IPS-18a (cell line): ENCODE measurements at regions not wholly inside any gene's neighbourhood (a gene's known extent, or its start where the extent isn't known, plus 50 kb on each side); places are given as distances from the start of the nearest gene placed in this dataset.
"Not testable (repeated sequence)": the region's sequence is repeated elsewhere in the genome, so short reads cannot be mapped to it uniquely, and the experiment has no call there.

Experiments
- H3K27ac ChIP-seq: one replicate; pipeline ENCODE4 v1.5.1; 2013; ENCODE audit warnings: low read length
- H3K27me3 ChIP-seq: one replicate; pipeline ENCODE4 v1.6.1; 2013; ENCODE audit warnings: mild to moderate bottlenecking, low read length; ENCODE audit not compliant: control insufficient read depth, insufficient read depth
- H3K36me3 ChIP-seq: one replicate; pipeline ENCODE4 v1.6.1; 2013; ENCODE audit warnings: low read depth, low read length; ENCODE audit not compliant: control insufficient read depth
- H3K4me1 ChIP-seq: one replicate; pipeline ENCODE4 v1.6.1; 2013; ENCODE audit warnings: low read depth, low read length; ENCODE audit not compliant: control insufficient read depth
- H3K4me3 ChIP-seq: one replicate; pipeline ENCODE4 v1.5.1; 2013; ENCODE audit warnings: low read length
- H3K9ac ChIP-seq: one replicate; pipeline ENCODE4 v1.6.1; 2013; ENCODE audit warnings: mild to moderate bottlenecking, low read length, moderate library complexity
- H3K9me3 ChIP-seq: one replicate; pipeline ENCODE4 v1.6.1; 2013; ENCODE audit warnings: low read depth, low read length; ENCODE audit not compliant: control insufficient read depth

- no peak overlapping the region for H3K27ac ChIP-seq
- no peaks in the 10 kb centered on the region for H3K27me3 ChIP-seq
- no peak overlapping the region for H3K4me3 ChIP-seq
- no peak overlapping the region for H3K9ac ChIP-seq
- peaks cover 4% of the 10 kb centered on the region for H3K9me3 ChIP-seq
- H3K4me1 ChIP-seq: no peaks in the 10 kb centered on the region
- no peaks in the 10 kb centered on the region for H3K36me3 ChIP-seq
Observed at GRCh38 chr3:182315313-182315712, 478.0 kb upstream of the ATP11B start.

GRCh38 chr3:182323126-182323700, 470.1 kb upstream of the ATP11B start:
- H3K36me3 ChIP-seq: no peaks in the 10 kb centered on the region
- H3K9ac ChIP-seq: no peak overlapping the region
- H3K27ac ChIP-seq: no peak overlapping the region
- no peak overlapping the region for H3K4me3 ChIP-seq
- H3K9me3 ChIP-seq: peaks cover 4% of the 10 kb centered on the region
- H3K4me1 ChIP-seq: peaks cover 38% of the 10 kb centered on the region
- no peaks in the 10 kb centered on the region for H3K27me3 ChIP-seq

- H3K4me1 ChIP-seq: peaks cover 38% of the 10 kb centered on the region
- no peaks in the 10 kb centered on the region for H3K36me3 ChIP-seq
- peaks cover 4% of the 10 kb centered on the region for H3K9me3 ChIP-seq
- no peak overlapping the region for H3K27ac ChIP-seq
- H3K4me3 ChIP-seq: no peak overlapping the region
- no peak overlapping the region for H3K9ac ChIP-seq
- H3K27me3 ChIP-seq: no peaks in the 10 kb centered on the region
Observed at GRCh38 chr3:182323898-182324297, 469.4 kb upstream of the ATP11B start.

GRCh38 chr3:182325213-182325950, 467.9 kb upstream of the ATP11B start:
- H3K36me3 ChIP-seq: no peaks in the 10 kb centered on the region
- H3K27me3 ChIP-seq: no peaks in the 10 kb centered on the region
- H3K27ac ChIP-seq: no peak overlapping the region
- no peaks in the 10 kb centered on the region for H3K9me3 ChIP-seq
- no peak overlapping the region for H3K4me3 ChIP-seq
- no peak overlapping the region for H3K9ac ChIP-seq
- peaks cover 38% of the 10 kb centered on the region for H3K4me1 ChIP-seq

- H3K27ac ChIP-seq: no peak overlapping the region
- no peaks in the 10 kb centered on the region for H3K36me3 ChIP-seq
- H3K9me3 ChIP-seq: no peaks in the 10 kb centered on the region
- H3K9ac ChIP-seq: no peak overlapping the region
- H3K4me1 ChIP-seq: peaks cover 37% of the 10 kb centered on the region
- peak overlapping the region; percentile 19 for H3K4me3 ChIP-seq
- no peaks in the 10 kb centered on the region for H3K27me3 ChIP-seq
Observed at GRCh38 chr3:182327196-182327681, 466.1 kb upstream of the ATP11B start.

GRCh38 chr3:182330646-182331045, 462.7 kb upstream of the ATP11B start:
- Histone ChIP-seq H3K4me3 (no peak overlapping the region), H3K27ac (no peak overlapping the region), H3K4me1 (peaks cover 16% of the 10 kb centered on the region), H3K27me3 (no peaks in the 10 kb centered on the region), H3K36me3 (no peaks in the 10 kb centered on the region), H3K9ac (no peak overlapping the region), H3K9me3 (no peaks in the 10 kb centered on the region)

- no peak overlapping the region for H3K4me3 ChIP-seq
- H3K9ac ChIP-seq: no peak overlapping the region
- H3K36me3 ChIP-seq: no peaks in the 10 kb centered on the region
- no peaks in the 10 kb centered on the region for H3K27me3 ChIP-seq
- H3K9me3 ChIP-seq: no peaks in the 10 kb centered on the region
- H3K4me1 ChIP-seq: peaks cover 16% of the 10 kb centered on the region
- H3K27ac ChIP-seq: no peak overlapping the region
Observed at GRCh38 chr3:182331341-182331740, 462.0 kb upstream of the ATP11B start.

GRCh38 chr3:182342252-182342651, 451.1 kb upstream of the ATP11B start:
- no peaks in the 10 kb centered on the region for H3K4me1 ChIP-seq
- no peak overlapping the region for H3K4me3 ChIP-seq
- no peak overlapping the region for H3K9ac ChIP-seq
- no peaks in the 10 kb centered on the region for H3K27me3 ChIP-seq
- no peak overlapping the region for H3K27ac ChIP-seq
- no peaks in the 10 kb centered on the region for H3K9me3 ChIP-seq
- no peaks in the 10 kb centered on the region for H3K36me3 ChIP-seq

GRCh38 chr3:182344026-182344425, 449.3 kb upstream of the ATP11B start:
- not testable (repeated sequence) for H3K27me3 ChIP-seq, H3K9me3 ChIP-seq, H3K9ac ChIP-seq, H3K36me3 ChIP-seq, H3K4me1 ChIP-seq, H3K4me3 ChIP-seq, H3K27ac ChIP-seq

GRCh38 chr3:182349051-182349450, 444.3 kb upstream of the ATP11B start:
- H3K36me3 ChIP-seq: no peaks in the 10 kb centered on the region
- no peaks in the 10 kb centered on the region for H3K4me1 ChIP-seq
- H3K27me3 ChIP-seq: no peaks in the 10 kb centered on the region
- H3K9ac ChIP-seq: no peak overlapping the region
- H3K27ac ChIP-seq: no peak overlapping the region
- no peak overlapping the region for H3K4me3 ChIP-seq
- no peaks in the 10 kb centered on the region for H3K9me3 ChIP-seq

GRCh38 chr3:182349951-182350517, 443.3 kb upstream of the ATP11B start:
- H3K27me3 ChIP-seq: no peaks in the 10 kb centered on the region
- H3K27ac ChIP-seq: no peak overlapping the region
- H3K4me3 ChIP-seq: no peak overlapping the region
- H3K36me3 ChIP-seq: no peaks in the 10 kb centered on the region
- no peak overlapping the region for H3K9ac ChIP-seq
- no peaks in the 10 kb centered on the region for H3K9me3 ChIP-seq
- no peaks in the 10 kb centered on the region for H3K4me1 ChIP-seq

- Histone ChIP-seq H3K9ac (no peak overlapping the region), H3K4me1 (no peaks in the 10 kb centered on the region), H3K9me3 (no peaks in the 10 kb centered on the region), H3K27me3 (no peaks in the 10 kb centered on the region), H3K4me3 (no peak overlapping the region), H3K27ac (no peak overlapping the region), H3K36me3 (no peaks in the 10 kb centered on the region)
Observed at GRCh38 chr3:182357928-182358327, 435.4 kb upstream of the ATP11B start.
